Nephron progenitor cell (in vitro differentiated cells): ENCODE measurements at regions not wholly inside any gene's neighbourhood (a gene's known extent, or its start where the extent isn't known, plus 50 kb on each side); places are given as distances from the start of the nearest gene placed in this dataset.

Experiments
- DNase-seq: peaks from one replicate; pipeline ENCODE4 v3.0.0; 2021
- H3K27ac Mint-ChIP-seq: 2 replicates; pipeline ENCODE4 v1.8.0; 2021; ENCODE audit warnings: mild to moderate bottlenecking, moderate library complexity, mixed read lengths
- H3K27me3 Mint-ChIP-seq: 2 replicates; pipeline ENCODE4 v1.8.0; 2021; ENCODE audit warnings: mild to moderate bottlenecking, low read depth, mixed read lengths; ENCODE audit not compliant: poor library complexity
- H3K36me3 Mint-ChIP-seq: 2 replicates; pipeline ENCODE4 v1.8.0; 2021; ENCODE audit warnings: low read depth, mixed read lengths
- H3K4me1 Mint-ChIP-seq: 2 replicates; pipeline ENCODE4 v1.8.0; 2021; ENCODE audit warnings: mixed read lengths
- H3K4me3 Mint-ChIP-seq: 2 replicates; pipeline ENCODE4 v1.8.0; 2021; ENCODE audit warnings: mild to moderate bottlenecking, moderate library complexity, mixed read lengths
- H3K9me3 Mint-ChIP-seq: 2 replicates; pipeline ENCODE4 v1.8.0; 2021; ENCODE audit warnings: mild to moderate bottlenecking, moderate library complexity, mixed read lengths
- CTCF ChIP-seq: fragments of 200-600 bp; sonication (generic); IDR thresholded peaks from 2 replicates; pipeline ENCODE4 v1.5.0; 2021; ENCODE audit warnings: antibody characterized with exemption

GRCh38 chr7:25805027-25805687 is 346.8 kb upstream of the NFE2L3 start:
- DNase-seq: no peak
- Mint-ChIP-seq H3K36me3 (no peaks in the 10 kb centered on the region), H3K9me3 (no peaks in the 10 kb centered on the region), H3K27ac (no peak overlapping the region), H3K27me3 (peaks cover 5% of the 10 kb centered on the region), H3K4me3 (no peak overlapping the region), H3K4me1 (peaks cover 51% of the 10 kb centered on the region)
- TF ChIP-seq CTCF: no peak

- Mint-ChIP-seq H3K27me3 (peaks cover 8% of the 10 kb centered on the region), H3K9me3 (no peaks in the 10 kb centered on the region), H3K4me3 (no peak overlapping the region), H3K36me3 (no peaks in the 10 kb centered on the region), H3K27ac (no peak overlapping the region), H3K4me1 (peaks cover 55% of the 10 kb centered on the region)
- no peak for DNase-seq
- no peak for TF ChIP-seq CTCF
Observed at GRCh38 chr7:25807086-25807611, 344.8 kb upstream of the NFE2L3 start.

- H3K36me3 Mint-ChIP-seq: no peaks in the 10 kb centered on the region
Observed at GRCh38 chr7:25809441-25809840, 342.6 kb upstream of the NFE2L3 start.

GRCh38 chr7:25812086-25812850 is 339.7 kb upstream of the NFE2L3 start:
- no peak overlapping the region for H3K4me3 Mint-ChIP-seq
- TF ChIP-seq CTCF: no peak
- peaks cover 13% of the 10 kb centered on the region for H3K4me1 Mint-ChIP-seq
- peaks cover 4% of the 10 kb centered on the region for H3K27me3 Mint-ChIP-seq
- H3K36me3 Mint-ChIP-seq: peaks cover 3% of the 10 kb centered on the region
- no peak overlapping the region for H3K27ac Mint-ChIP-seq
- peaks cover 6% of the 10 kb centered on the region for H3K9me3 Mint-ChIP-seq
- DNase-seq: no peak

More at GRCh38 chr7:25809441-25809840, 342.6 kb upstream of the NFE2L3 start:
- Mint-ChIP-seq H3K27ac (no peak overlapping the region), H3K27me3 (peaks cover 4% of the 10 kb centered on the region), H3K4me1 (peaks cover 37% of the 10 kb centered on the region), H3K9me3 (no peaks in the 10 kb centered on the region), H3K4me3 (no peak overlapping the region)
- TF ChIP-seq CTCF: no peak
- DNase-seq: no peak

GRCh38 chr7:25813381-25813780 is 338.6 kb upstream of the NFE2L3 start:
- no peak for DNase-seq

More at GRCh38 chr7:25813381-25813780, 338.6 kb upstream of the NFE2L3 start:
- Mint-ChIP-seq H3K9me3 (peaks cover 13% of the 10 kb centered on the region), H3K4me3 (no peak overlapping the region), H3K36me3 (peaks cover 5% of the 10 kb centered on the region), H3K27me3 (peaks cover 4% of the 10 kb centered on the region), H3K27ac (no peak overlapping the region), H3K4me1 (peaks cover 5% of the 10 kb centered on the region)
- no peak for TF ChIP-seq CTCF
